GM19023 (cell line): ENCODE measurements at regions not wholly inside any gene's neighbourhood (a gene's known extent, or its start where the extent isn't known, plus 50 kb on each side); places are given as distances from the start of the nearest gene placed in this dataset.

Experiments
- ATAC-seq: cut with Tn5 transposase; IDR thresholded peaks from one replicate; pipeline ENCODE4 v1.9.1; 2021; ENCODE audit warnings: mild to moderate bottlenecking, moderate library complexity; ENCODE audit not compliant: unreplicated experiment

DNA sequence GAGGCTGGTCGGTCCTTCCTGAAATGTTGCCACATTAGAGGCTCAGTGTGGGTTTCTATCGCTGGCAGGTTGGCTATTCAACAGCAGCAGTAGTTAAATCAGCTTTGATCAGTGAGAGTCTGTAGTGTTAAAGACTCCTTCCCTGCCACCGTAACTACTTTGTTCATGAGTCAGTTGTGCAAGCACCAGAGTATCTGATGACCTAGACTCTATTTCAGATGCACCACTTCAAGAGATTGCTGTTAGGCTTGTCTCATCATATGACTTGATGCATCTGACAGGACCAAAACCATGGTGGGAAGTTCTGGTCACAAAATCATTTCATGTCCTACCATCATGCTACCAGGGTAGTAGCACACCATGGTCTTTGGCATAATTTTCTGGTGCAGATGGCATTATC lies 482.7 kb upstream of the MPDZ start:
- no peak for ATAC-seq

DNA sequence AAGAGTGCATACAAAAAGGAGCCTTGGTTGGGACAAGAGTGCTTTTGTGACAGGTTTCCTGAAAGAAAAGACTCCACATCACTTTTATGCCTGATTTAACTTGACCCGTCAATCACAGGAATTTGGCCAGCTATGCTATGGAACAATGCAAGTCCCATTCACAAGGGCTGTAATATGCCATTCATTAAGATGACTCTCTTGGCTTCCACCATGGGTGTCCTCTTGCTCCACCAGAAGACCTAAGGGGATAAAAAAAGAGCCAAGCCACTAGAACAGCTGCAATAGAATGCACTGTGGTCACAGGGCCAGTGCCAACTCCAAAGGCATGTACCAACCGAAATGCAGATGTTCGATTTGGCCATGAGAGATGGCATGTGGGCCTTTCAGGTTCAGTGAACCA lies 480.1 kb upstream of the MPDZ start:
- no peak for ATAC-seq

- ATAC-seq: no peak
Observed at GRCh38 chr9:13758936-13759335, 479.4 kb upstream of the MPDZ start.

GRCh38 chr9:13756943-13757342 lies 477.5 kb upstream of the MPDZ start:
- no peak for ATAC-seq

DNA sequence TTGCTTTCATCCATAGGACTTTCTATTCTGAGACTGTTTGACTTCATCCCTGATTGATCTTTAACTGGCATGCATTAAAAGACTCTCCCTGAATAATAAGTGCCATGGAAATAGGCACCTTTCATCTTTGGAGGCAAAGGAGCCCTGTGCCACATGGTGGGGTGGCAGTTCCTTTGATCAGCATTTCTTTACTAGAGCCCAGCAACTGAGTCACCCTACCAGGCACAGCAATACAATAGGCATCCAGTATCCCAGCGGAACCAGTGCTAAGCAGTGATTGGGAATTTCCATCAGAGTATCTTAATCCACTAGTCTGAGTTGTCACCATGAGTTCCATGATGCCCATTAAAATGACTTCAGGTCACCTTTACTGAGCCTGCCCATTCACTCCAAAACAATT lies 476.1 kb upstream of the MPDZ start:
- no peak for ATAC-seq

GRCh38 chr9:13750639-13751038 lies 471.1 kb upstream of the MPDZ start:
- ATAC-seq: no peak

DNA sequence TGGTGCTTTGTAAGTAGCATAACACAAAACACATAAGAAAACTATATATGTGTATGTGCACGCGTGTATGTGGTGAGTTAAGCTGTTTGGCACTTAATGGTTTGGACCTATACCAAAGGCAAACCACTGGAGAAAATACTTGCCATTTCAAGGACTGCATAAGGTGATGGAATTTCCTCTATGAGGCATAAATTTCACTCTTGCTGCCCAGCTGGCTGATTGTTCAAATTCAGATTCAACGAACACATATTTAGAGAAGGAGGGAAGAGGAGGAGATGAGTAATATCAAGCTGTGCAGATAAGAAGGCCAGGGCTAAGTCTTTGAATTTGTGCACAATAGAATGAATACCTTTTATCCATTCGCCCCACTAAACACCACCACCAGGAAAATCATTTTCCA lies 470.6 kb upstream of the MPDZ start:
- ATAC-seq: no peak

GRCh38 chr9:13746876-13747275 lies 467.4 kb upstream of the MPDZ start:
- no peak for ATAC-seq

DNA sequence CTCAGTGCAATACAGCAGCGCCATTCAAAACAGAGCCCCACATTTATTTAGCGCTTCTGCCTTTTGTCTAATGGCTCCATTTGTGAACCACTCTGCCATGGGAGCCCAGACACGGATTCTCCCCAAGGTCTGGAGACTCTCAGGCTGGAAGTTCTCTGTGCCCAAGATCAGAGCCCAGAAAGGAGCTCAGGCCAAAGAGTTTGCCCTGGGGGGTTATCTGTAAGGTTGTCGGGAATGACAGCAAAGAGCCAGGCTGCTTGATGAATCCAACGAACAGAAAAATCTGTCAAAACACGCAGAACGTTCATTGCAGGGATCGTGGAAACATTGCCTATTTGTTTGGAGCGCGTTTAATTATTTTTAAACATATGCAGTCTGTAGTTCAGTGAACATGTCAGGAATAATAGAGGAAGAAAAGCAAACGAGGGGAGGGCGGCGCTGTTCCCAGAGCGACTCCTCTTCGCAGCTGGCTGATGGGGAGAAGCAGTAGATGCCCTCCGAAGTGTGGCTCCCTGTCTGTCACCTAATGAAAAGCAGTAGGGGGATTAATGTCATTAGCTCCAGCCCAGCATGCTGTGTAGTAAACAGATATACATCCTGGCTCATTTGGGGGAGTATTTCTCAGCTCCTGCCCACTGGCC lies 464.9 kb upstream of the MPDZ start:
- no peak for ATAC-seq

DNA sequence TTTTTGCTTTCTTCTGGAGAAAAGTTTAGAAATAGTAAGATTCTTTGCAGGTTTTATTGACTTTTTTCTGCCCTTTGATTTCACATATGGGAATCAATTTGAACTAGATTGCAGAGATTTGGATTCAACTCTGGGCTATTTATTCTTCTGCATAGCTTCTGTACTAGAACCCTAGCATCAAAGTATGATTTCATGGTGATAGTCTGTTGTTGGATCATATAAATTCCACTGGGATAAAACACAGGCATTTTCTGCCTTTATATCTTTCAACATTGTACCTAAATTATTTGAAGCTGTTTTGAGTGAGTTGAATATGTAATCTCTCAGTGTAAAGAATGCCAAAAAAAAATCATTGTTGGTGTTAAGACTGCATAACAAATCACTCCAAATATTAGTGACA lies 458.4 kb upstream of the MPDZ start:
- ATAC-seq: no peak

DNA sequence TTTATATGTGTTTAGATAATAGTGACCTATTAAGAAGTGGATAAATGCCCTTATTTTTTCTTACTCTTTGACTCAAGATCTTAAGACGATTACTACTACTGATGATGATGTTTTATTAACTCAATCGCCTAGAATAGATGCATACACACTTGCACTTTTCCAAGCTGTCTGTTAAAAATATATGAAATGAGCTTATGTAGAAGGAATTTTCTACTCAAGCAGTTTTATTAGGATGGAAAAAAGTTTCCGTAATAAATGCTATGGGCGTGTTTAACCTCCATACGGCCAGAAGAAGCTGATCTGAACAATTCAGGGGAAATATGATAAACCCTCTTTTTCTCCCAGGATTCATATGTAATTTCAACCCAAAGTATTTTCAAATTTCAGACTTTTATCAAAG lies 455.7 kb upstream of the MPDZ start:
- ATAC-seq: no peak

DNA sequence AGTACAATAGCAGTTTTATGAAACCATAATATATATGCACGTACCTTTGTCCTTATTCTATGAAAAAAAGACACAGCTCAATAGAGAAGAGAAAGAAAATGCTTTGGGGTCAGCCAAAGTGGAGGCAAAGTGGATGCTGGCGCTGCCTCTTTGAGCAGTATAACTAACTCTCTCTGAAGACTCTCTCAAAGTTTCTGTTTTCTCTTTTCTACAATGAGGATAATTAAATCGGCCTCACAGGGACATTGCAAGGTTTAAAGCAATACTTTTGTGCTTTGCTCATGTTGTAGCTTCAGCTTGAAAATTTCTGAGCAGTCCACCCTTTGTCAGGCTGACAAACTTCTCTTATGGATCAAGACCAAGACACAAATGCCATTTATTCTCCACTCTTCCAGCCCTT lies 455.1 kb upstream of the MPDZ start:
- ATAC-seq: no peak

DNA sequence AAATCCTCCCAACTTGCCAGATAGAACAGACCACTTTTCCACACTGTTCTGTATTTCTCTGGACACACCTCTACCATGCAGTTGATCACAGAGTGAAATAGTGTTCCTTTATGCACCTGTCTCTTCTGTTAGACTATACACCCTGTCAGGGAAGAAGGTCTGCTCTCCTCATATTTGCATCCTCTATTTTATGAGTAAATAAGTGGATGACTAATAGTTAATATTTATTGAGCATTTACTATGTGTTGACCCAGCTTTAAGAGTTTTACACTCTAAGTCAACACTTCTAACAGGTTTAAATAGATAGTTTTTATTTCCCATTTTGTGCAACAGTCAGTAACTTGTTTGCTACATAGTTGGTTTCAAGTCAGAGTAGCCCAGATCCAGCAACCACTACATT lies 452.8 kb upstream of the MPDZ start:
- ATAC-seq: no peak

DNA sequence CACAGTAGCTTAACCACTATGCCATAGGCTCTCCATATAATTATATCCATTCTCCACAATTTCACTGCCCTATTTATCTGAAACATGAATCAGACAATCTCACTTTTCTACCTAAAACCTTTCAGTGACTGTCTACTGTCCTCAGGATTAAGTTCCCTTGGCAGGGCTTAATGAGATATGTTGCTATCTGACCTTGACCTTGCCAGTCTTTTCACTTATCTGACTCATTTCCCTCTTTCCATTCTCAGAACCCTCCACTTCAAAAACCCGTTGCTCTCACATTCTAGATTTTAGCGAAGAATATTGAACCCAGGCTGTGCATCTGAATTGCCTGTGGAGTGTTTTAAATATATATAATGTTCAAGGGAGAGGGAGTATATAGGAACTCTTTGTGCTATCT lies 452.1 kb upstream of the MPDZ start:
- no peak for ATAC-seq

- no peak for ATAC-seq
Observed at GRCh38 chr9:13729955-13730354, 450.5 kb upstream of the MPDZ start.

- no peak for ATAC-seq
Observed at GRCh38 chr9:13728917-13729811, 449.7 kb upstream of the MPDZ start.

DNA sequence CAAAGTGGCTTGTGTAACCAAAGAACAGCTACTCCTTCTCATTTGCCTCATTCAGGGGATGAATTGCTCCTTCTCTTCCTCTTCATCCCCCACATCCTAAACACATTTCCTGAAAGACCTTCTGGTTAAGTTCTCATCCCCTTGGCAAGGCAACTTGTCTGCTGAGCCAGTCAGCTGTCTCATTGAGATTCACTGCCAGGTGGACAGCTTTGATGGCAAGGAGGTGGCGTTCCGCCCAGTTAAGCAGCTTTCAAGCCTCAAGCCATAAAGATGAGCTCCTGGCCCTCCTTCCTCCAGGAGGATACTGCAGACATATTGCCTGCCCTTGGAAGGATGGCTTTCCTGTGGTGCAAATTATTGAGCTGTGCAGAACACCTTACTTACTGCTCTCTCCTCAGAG lies 448.6 kb upstream of the MPDZ start:
- ATAC-seq: no peak

- ATAC-seq: no peak
Observed at GRCh38 chr9:13726746-13727145, 447.3 kb upstream of the MPDZ start.

- no peak for ATAC-seq
Observed at GRCh38 chr9:13725516-13725915, 446.0 kb upstream of the MPDZ start.

DNA sequence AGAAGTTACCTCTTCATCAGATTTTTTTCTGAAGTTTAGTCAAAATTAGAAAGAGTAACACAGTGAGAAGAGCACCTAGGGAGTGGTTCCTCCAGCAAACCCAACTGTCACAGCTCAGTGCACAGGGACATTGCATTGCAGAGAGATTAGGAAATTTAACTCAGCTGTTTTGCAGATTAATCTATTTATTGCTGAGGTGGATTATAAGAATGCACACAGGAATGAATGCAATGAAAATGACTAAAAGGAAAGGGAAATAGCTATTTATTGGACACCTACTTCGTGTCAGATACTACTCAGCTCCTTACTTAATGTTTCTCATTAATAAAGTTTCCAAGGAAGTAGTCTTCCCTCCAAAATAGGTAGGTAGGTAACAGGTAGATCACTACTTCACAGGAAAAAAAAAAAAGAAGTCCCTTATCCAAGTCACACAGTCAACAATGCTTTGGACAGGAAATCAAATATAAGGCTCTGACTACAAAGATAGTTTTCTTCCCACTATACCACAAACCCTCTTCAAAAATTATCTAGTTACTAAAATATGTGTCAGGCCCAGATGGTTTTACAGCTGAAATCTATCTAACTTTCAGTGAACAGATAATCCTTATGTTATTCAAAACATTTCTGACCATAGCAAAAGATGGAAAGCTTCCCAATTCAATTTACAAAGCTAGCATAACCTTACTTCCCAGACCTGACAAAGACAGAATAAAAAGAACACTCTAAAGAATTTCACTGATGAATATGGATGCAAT lies 442.2 kb upstream of the MPDZ start:
- no peak for ATAC-seq

- no peak for ATAC-seq
Observed at GRCh38 chr9:13719981-13720676, 440.6 kb upstream of the MPDZ start.
